ENCODE measurements at regions not wholly inside any gene's neighbourhood (a gene's known extent, or its start where the extent isn't known, plus 50 kb on each side); places are given as distances from the start of the nearest gene placed in this dataset.

DNA sequence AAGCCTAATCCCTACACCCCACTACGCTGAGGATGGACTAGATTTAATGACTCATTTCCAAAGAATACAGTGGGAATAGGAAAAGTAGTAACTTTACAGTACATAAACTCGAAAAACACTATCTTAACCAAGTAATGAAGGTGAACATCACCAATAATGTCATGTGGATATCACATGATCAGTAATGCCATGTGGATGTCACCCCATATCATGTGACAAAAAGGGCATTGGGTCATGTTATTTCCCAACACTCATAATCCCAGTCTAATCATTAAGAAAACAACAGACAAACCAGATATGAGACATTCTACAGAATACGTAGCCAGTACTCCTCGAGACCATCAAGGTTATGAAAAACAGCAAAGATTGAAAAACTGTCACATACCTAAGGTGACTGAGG is 667.3 kb upstream of the CRIM1 start:
- ChIA-PET CTCF (no interaction called here), SMC1A (ENCODE audit: uncharacterized antibody, unreplicated experiment) (no interaction called here), POLR2A (no interaction called here), RAD21 (ENCODE audit: unreplicated experiment) (no interaction called here)
- Histone ChIP-seq H3K4me1 (ENCODE audit: control insufficient read depth, insufficient read depth, low read length) (no peaks in the 10 kb centered on the region), H3K79me2 (ENCODE audit: control insufficient read depth, insufficient read depth, low read length) (no peaks in the 10 kb centered on the region), H3K4me2 (ENCODE audit: control insufficient read depth, insufficient read depth) (no peak overlapping the region), H3K4me3 (no peak overlapping the region), H3K9ac (ENCODE audit: control insufficient read depth, insufficient read depth, low read length) (no peak overlapping the region), H3K27me3 (replicated peaks in 1 of 2; ENCODE audit: control insufficient read depth in 2 of 2, insufficient read depth in 2 of 2, low read length in 1 of 2) (no peaks in the 10 kb centered on the region), H2AFZ (ENCODE audit: control insufficient read depth, low read depth, low read length) (no peak overlapping the region), H3K9me3 (replicated peaks; ENCODE audit: control insufficient read depth, insufficient read depth, low read length) (no peaks in the 10 kb centered on the region), H4K20me1 (ENCODE audit: control insufficient read depth, insufficient read depth) (no peaks in the 10 kb centered on the region), H3K27ac (ENCODE audit: control insufficient read depth, insufficient read depth) (no peak overlapping the region), H3K36me3 (ENCODE audit: control insufficient read depth in 2 of 2, insufficient read depth in 2 of 2, low read length in 1 of 2) (no peaks in the 10 kb centered on the region)
- DNase-seq (ENCODE audit: low read depth, low spot score) (no peak), ATAC-seq (no peak), FAIRE-seq (no peak)
- BruUV-seq (replicated peaks): no TSS peak
- in situ Hi-C loops (cut with MboI) (no loop called here), intact Hi-C loops (cut with micrococcal nuclease; ENCODE audit: unreplicated experiment) (no loop called here)
- 1% methylated on average over 4 of the region's 4 CpGs for WGBS (ENCODE audit: insufficient coverage, insufficient replicate concordance, low lambda C conversion rate, missing lambda C conversion rate)
- TF ChIP-seq RAD51 (IDR thresholded peaks at IDR 0.05) (0 out of 2 replicates have a peak, but pooled peaks have one; percentile 18), RCOR1 (conservative IDR thresholded peaks at IDR 0.05; ENCODE audit: low read depth, low read length) (no peak)

DNA sequence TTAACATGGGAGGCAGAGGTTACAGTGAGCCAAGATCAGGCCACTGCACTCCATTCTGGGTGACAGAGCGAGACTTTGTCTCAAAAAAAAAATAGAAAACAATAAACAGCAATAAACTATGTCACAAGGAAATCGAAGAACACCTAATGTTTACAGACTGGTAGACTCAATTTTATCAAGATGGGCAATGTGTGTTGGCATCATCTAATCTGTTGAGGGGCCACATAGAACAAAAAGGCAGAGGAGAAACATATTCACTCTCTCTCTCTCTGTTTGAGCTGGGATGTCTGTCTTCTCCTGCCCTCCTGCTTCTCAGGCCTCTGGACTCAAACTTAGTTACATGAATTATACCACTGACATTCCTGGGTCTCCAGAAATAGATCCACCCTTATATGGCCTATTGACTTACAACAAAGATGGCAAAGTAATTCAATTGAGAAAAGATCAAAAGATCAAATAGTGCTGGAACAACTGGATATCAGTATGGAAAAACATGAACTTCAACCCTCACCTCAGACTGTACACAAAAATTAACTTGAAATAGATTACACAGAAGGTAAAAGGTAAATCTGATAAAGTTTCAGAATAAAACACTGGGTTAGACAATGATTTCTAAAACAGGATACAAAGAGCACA is 703.8 kb upstream of the CRIM1 start:
- POLR2A ChIA-PET: no interaction called here

More for the DNA sequence above, 703.8 kb upstream of the CRIM1 start:
- no peak for DNase-seq (ENCODE audit: low read depth, low spot score)
- 3% methylated on average over 2 of the region's 2 CpGs for WGBS (ENCODE audit: insufficient coverage, insufficient replicate concordance, low lambda C conversion rate, missing lambda C conversion rate)
- ATAC-seq: no peak
- BruUV-seq (replicated peaks): no TSS peak
- Histone ChIP-seq H3K9ac (ENCODE audit: control insufficient read depth, insufficient read depth, low read length) (no peak overlapping the region), H3K27ac (ENCODE audit: control insufficient read depth, insufficient read depth) (no peak overlapping the region), H3K4me1 (ENCODE audit: control insufficient read depth, insufficient read depth, low read length) (no peaks in the 10 kb centered on the region), H3K4me3 (no peak overlapping the region), H2AFZ (ENCODE audit: control insufficient read depth, low read depth, low read length) (no peak overlapping the region), H4K20me1 (ENCODE audit: control insufficient read depth, insufficient read depth) (no peaks in the 10 kb centered on the region), H3K27me3 (replicated peaks in 1 of 2; ENCODE audit: control insufficient read depth in 2 of 2, insufficient read depth in 2 of 2, low read length in 1 of 2) (no peaks in the 10 kb centered on the region), H3K4me2 (ENCODE audit: control insufficient read depth, insufficient read depth) (no peak overlapping the region), H3K9me3 (replicated peaks; ENCODE audit: control insufficient read depth, insufficient read depth, low read length) (no peaks in the 10 kb centered on the region), H3K36me3 (ENCODE audit: control insufficient read depth in 2 of 2, insufficient read depth in 2 of 2, low read length in 1 of 2) (no peaks in the 10 kb centered on the region), H3K79me2 (ENCODE audit: control insufficient read depth, insufficient read depth, low read length) (no peaks in the 10 kb centered on the region)
- in situ Hi-C loops (cut with MboI) (no loop called here), intact Hi-C loops (cut with micrococcal nuclease; ENCODE audit: unreplicated experiment) (no loop called here)
- SMC1A ChIA-PET (ENCODE audit: uncharacterized antibody, unreplicated experiment): no interaction called here
- RAD21 ChIA-PET (ENCODE audit: unreplicated experiment): no interaction called here
- CTCF ChIA-PET: no interaction called here
- TF ChIP-seq, protein P1, sequence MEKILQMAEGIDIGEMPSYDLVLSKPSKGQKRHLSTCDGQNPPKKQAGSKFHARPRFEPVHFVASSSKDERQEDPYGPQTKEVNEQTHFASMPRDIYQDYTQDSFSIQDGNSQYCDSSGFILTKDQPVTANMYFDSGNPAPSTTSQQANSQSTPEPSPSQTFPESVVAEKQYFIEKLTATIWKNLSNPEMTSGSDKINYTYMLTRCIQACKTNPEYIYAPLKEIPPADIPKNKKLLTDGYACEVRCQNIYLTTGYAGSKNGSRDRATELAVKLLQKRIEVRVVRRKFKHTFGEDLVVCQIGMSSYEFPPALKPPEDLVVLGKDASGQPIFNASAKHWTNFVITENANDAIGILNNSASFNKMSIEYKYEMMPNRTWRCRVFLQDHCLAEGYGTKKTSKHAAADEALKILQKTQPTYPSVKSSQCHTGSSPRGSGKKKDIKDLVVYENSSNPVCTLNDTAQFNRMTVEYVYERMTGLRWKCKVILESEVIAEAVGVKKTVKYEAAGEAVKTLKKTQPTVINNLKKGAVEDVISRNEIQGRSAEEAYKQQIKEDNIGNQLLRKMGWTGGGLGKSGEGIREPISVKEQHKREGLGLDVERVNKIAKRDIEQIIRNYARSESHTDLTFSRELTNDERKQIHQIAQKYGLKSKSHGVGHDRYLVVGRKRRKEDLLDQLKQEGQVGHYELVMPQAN (conservative IDR thresholded peaks at IDR 0.05): no peak
- no peak for TF ChIP-seq JUND (IDR thresholded peaks at IDR 0.05; ENCODE audit: low read depth, low read length)
- TF ChIP-seq PAX8 (IDR thresholded peaks at IDR 0.05): no peak
- TF ChIP-seq ATF7 (IDR thresholded peaks at IDR 0.05; ENCODE audit: low read depth): no peak
- no peak for FAIRE-seq

All from GM12878 (cell line).